Endothelial cell of umbilical vein (primary cell): ENCODE measurements at regions not wholly inside any gene's neighbourhood (a gene's known extent, or its start where the extent isn't known, plus 50 kb on each side); places are given as distances from the start of the nearest gene placed in this dataset.

ENCODE experiments used
- BruUV-seq: library from RNA; stranded (reverse); fragments of 400-500 nt; replicated peaks from 2 replicates; lab custom pipeline; 2021; lab: Mats Ljungman, UMichigan
- CTCF ChIA-PET: fragments of 300-600, 350-600 bp; sonication (Branson Sonifier 250); formaldehyde crosslinking; loops from one replicate; lab custom pipeline; 2021; ENCODE audit warnings: antibody characterized with exemption, inconsistent platforms; lab: Charles Lee
- POLR2A ChIA-PET: fragments of 300-600, 350-600 bp; sonication (Branson Sonifier 250); formaldehyde crosslinking; loops from one replicate; lab custom pipeline; 2021; ENCODE audit warnings: antibody characterized with exemption, inconsistent platforms; lab: Charles Lee
- DNase-seq: peaks from one replicate; pipeline ENCODE4 v3.0.0-alpha.2; 2011; ENCODE audit warnings: low read depth, low spot score
- FAIRE-seq: peaks from 2 replicates; lab custom pipeline; 2011; peaks lifted over from hg19 to GRCh38; lab: Jason Lieb, UNC
- H2AFZ ChIP-seq: 2 replicates; pipeline ENCODE4 v1.6.0; 2012; ENCODE audit warnings: low read depth, low read length, control low read depth, inconsistent platforms
- H3K27ac ChIP-seq: 2 replicates; pipeline ENCODE4 v1.5.1; 2011; ENCODE audit warnings: low read depth, mild to moderate bottlenecking, control low read depth, low read length, moderate library complexity; ENCODE audit not compliant: insufficient read depth
- H3K27me3 ChIP-seq, 2 experiments: 2 replicates each; pipeline versions ENCODE4 v1.6.0 to v1.6.1; 2011; ENCODE audit warnings: low read length in 2 of 2, mixed read lengths in 1 of 2; ENCODE audit not compliant: control insufficient read depth in 2 of 2, insufficient read depth in 2 of 2
- H3K36me3 ChIP-seq, 2 experiments: 2 replicates in 1 of 2; 3 replicates in 1 of 2; pipeline ENCODE4 v1.5.1; 2011; ENCODE audit warnings: low read length in 2 of 2, mild to moderate bottlenecking in 1 of 2, moderate library complexity in 1 of 2; ENCODE audit not compliant: control insufficient read depth in 2 of 2, insufficient read depth in 2 of 2; ENCODE audit errors: extremely low read depth in 1 of 2
- H3K4me1 ChIP-seq: 3 replicates; pipeline ENCODE4 v1.5.1; 2011; ENCODE audit warnings: mild to moderate bottlenecking, low read length; ENCODE audit not compliant: control insufficient read depth, insufficient read depth; ENCODE audit errors: extremely low read depth
- H3K4me2 ChIP-seq: 2 replicates; pipeline ENCODE4 v1.6.1; 2011; ENCODE audit warnings: low read length, control low read depth, mixed read lengths; ENCODE audit not compliant: insufficient read depth
- H3K4me3 ChIP-seq, 3 experiments: fragments of 200-600 bp in 1 of 3; sonication (generic), shearing (Covaris generic) in 1 of 3; replicated peaks in 1 of 3; 2 replicates each; pipeline ENCODE4 v1.5.1; 2011 to 2016; ENCODE audit warnings: control low read depth in 3 of 3, low read length in 3 of 3, mild to moderate bottlenecking in 2 of 3, inconsistent platforms in 1 of 3, low read depth in 1 of 3, moderate library complexity in 1 of 3; ENCODE audit not compliant: insufficient read depth in 1 of 3
- H3K79me2 ChIP-seq: 2 replicates; pipeline ENCODE4 v1.6.0; 2012; ENCODE audit warnings: low read length, inconsistent platforms; ENCODE audit not compliant: control insufficient read depth, insufficient read depth
- H3K9ac ChIP-seq: replicated peaks from 2 replicates; pipeline ENCODE3; 2011; ENCODE audit warnings: low read length, control low read depth; ENCODE audit not compliant: insufficient read depth; ENCODE audit errors: extremely low read depth
- H3K9me1 ChIP-seq: replicated peaks from 3 replicates; pipeline ENCODE4 v1.6.0; 2011; ENCODE audit warnings: mild to moderate bottlenecking, low read length; ENCODE audit not compliant: control insufficient read depth, insufficient read depth; ENCODE audit errors: extremely low read depth
- H3K9me3 ChIP-seq: replicated peaks from 2 replicates; pipeline ENCODE4 v1.5.1; 2012; ENCODE audit warnings: low read length, inconsistent platforms; ENCODE audit not compliant: control insufficient read depth, insufficient read depth
- H4K20me1 ChIP-seq: replicated peaks from 2 replicates; pipeline ENCODE3; 2011; ENCODE audit warnings: mild to moderate bottlenecking, low read length; ENCODE audit not compliant: control insufficient read depth, insufficient read depth; ENCODE audit errors: extremely low read depth
- EZH2 ChIP-seq: IDR thresholded peaks from 2 replicates; pipeline ENCODE4 v1.6.1; 2012; ENCODE audit warnings: borderline replicate concordance, low read depth, mild to moderate bottlenecking, moderate library complexity, low read length, inconsistent platforms; ENCODE audit not compliant: severe bottlenecking
- FOS ChIP-seq: IDR thresholded peaks from 2 replicates; pipeline ENCODE4 v1.6.1; 2011; ENCODE audit warnings: mild to moderate bottlenecking, low read length, moderate library complexity, borderline replicate concordance; ENCODE audit not compliant: insufficient read depth
- GATA2 ChIP-seq: IDR thresholded peaks from 2 replicates; pipeline ENCODE4 v1.7.0; 2011; ENCODE audit warnings: low read depth, mild to moderate bottlenecking, moderate library complexity, mixed read lengths, low read length; ENCODE audit not compliant: insufficient read length, insufficient read depth
- JUN ChIP-seq: IDR thresholded peaks from 2 replicates; pipeline ENCODE4 v1.6.1; 2011; ENCODE audit warnings: borderline replicate concordance, low read depth; ENCODE audit not compliant: insufficient read length, insufficient read depth
- MAX ChIP-seq: IDR thresholded peaks from 2 replicates; pipeline ENCODE4 v1.6.1; 2011; ENCODE audit not compliant: insufficient read depth, insufficient read length
- MYC ChIP-seq: IDR thresholded peaks from one replicate; pipeline ENCODE4 v1.6.1; 2011; ENCODE audit warnings: mild to moderate bottlenecking, low read depth, low read length
- POLR2A ChIP-seq: IDR thresholded peaks from 2 replicates; pipeline ENCODE4 v1.6.1; 2012; ENCODE audit warnings: low read depth, mild to moderate bottlenecking, control low read depth, low read length
- POLR2AphosphoS5 ChIP-seq: IDR thresholded peaks from 2 replicates; pipeline ENCODE4 v1.6.1; 2012; ENCODE audit warnings: low read depth, mild to moderate bottlenecking, control low read depth, low read length, moderate library complexity; ENCODE audit not compliant: insufficient read depth
- dilution Hi-C: fragments of 300-500 bp; cut with MboI; formaldehyde crosslinking; loops from one replicate; pipeline ENCODE4 v1.15.0; 2019; ENCODE audit warnings: low sequenced_read_pairs; ENCODE audit not compliant: extremely low pct_ligation_motif_present
- intact Hi-C: fragments of 100-400 bp; cut with micrococcal nuclease; formaldehyde crosslinking; loops from one replicate; pipeline ENCODE4 v1.10.0; 2022
- TF ChIP-seq, protein P1 (sequence below), 2 donors: IDR thresholded peaks; 1 replicate in 1 of 2; 2 replicates in 1 of 2; pipeline ENCODE4 v1.5.1; 2011; ENCODE audit warnings: low read length in 2 of 2, mild to moderate bottlenecking in 2 of 2, moderate library complexity in 2 of 2, control low read depth in 1 of 2, inconsistent platforms in 1 of 2, low read depth in 1 of 2; ENCODE audit not compliant: insufficient read depth in 1 of 2; ENCODE audit errors: extremely low read depth in 1 of 2

- no peaks in the 10 kb centered on the region for H4K20me1 ChIP-seq
- no peaks in the 10 kb centered on the region for H3K27me3 ChIP-seq
- no peaks in the 10 kb centered on the region for H3K4me1 ChIP-seq
- intact Hi-C loops (no loop called here), dilution Hi-C loops (no loop called here)
- no peak overlapping the region for H2AFZ ChIP-seq
- no peaks in the 10 kb centered on the region for H3K9me3 ChIP-seq
- TF ChIP-seq, protein P1, sequence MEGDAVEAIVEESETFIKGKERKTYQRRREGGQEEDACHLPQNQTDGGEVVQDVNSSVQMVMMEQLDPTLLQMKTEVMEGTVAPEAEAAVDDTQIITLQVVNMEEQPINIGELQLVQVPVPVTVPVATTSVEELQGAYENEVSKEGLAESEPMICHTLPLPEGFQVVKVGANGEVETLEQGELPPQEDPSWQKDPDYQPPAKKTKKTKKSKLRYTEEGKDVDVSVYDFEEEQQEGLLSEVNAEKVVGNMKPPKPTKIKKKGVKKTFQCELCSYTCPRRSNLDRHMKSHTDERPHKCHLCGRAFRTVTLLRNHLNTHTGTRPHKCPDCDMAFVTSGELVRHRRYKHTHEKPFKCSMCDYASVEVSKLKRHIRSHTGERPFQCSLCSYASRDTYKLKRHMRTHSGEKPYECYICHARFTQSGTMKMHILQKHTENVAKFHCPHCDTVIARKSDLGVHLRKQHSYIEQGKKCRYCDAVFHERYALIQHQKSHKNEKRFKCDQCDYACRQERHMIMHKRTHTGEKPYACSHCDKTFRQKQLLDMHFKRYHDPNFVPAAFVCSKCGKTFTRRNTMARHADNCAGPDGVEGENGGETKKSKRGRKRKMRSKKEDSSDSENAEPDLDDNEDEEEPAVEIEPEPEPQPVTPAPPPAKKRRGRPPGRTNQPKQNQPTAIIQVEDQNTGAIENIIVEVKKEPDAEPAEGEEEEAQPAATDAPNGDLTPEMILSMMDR (IDR thresholded peaks at IDR 0.05; ENCODE audit: extremely low read depth in 1 of 2, insufficient read depth in 1 of 2, low read depth in 1 of 2, low read length in 2 of 2), result no peak
- TF ChIP-seq MYC, result no peak
- TF ChIP-seq FOS, result no peak
- TF ChIP-seq JUN, result no peak
- TF ChIP-seq POLR2A, result no peak
- no peak for TF ChIP-seq GATA2
- no peak for TF ChIP-seq EZH2
- TF ChIP-seq MAX, result no peak
- no peak for TF ChIP-seq POLR2AphosphoS5
- no peak overlapping the region for H3K9ac ChIP-seq
- no peaks in the 10 kb centered on the region for H3K9me1 ChIP-seq
- FAIRE-seq (no peak), DNase-seq (no peak)
- H3K36me3 ChIP-seq, result no peaks in the 10 kb centered on the region
- no TSS peak for BruUV-seq
- ChIA-PET POLR2A (no interaction called here), CTCF (no interaction called here)
- no peak overlapping the region for H3K4me2 ChIP-seq
- no peak overlapping the region for H3K4me3 ChIP-seq
- no peak overlapping the region for H3K27ac ChIP-seq
- no peaks in the 10 kb centered on the region for H3K79me2 ChIP-seq
Observed at GRCh38 chr3:102972350-102972749, 537.5 kb downstream of the ZPLD1 start.
